Neural progenitor cell (in vitro differentiated cells): ENCODE measurements at regions not wholly inside any gene's neighbourhood (a gene's known extent, or its start where the extent isn't known, plus 50 kb on each side); places are given as distances from the start of the nearest gene placed in this dataset.
A peak's percentile ranks its signal among the peaks of the same experiment; 100 is the strongest.

Experiments
- DNase-seq: peaks from one replicate; pipeline ENCODE4 v3.0.0-alpha.2; 2016; ENCODE audit warnings: low spot score
- H2AFZ ChIP-seq: fragments of 200-600 bp; sonication (generic); replicated peaks from 2 replicates; pipeline ENCODE4 v1.6.1; 2016; ENCODE audit warnings: antibody characterized with exemption
- H3F3A ChIP-seq: fragments of 200-600 bp; sonication (generic); 2 replicates; pipeline ENCODE4 v1.6.1; 2016; ENCODE audit warnings: antibody characterized with exemption, low read depth
- H3K27ac ChIP-seq: fragments of 200-600 bp; sonication (generic); 2 replicates; pipeline ENCODE4 v1.5.1; 2016; ENCODE audit warnings: mild to moderate bottlenecking
- H3K27me3 ChIP-seq: fragments of 200-600 bp; sonication (generic); 2 replicates; pipeline ENCODE4 v1.6.1; 2016; ENCODE audit warnings: mild to moderate bottlenecking, moderate library complexity
- H3K36me3 ChIP-seq: fragments of 200-600 bp; sonication (generic); 2 replicates; pipeline ENCODE4 v1.5.1; 2016
- H3K4me1 ChIP-seq: fragments of 200-600 bp; sonication (generic); 2 replicates; pipeline ENCODE4 v1.6.1; 2016; ENCODE audit warnings: mixed run types
- H3K4me2 ChIP-seq: fragments of 200-600 bp; sonication (generic); 2 replicates; pipeline ENCODE4 v1.6.1; 2016
- H3K4me3 ChIP-seq: fragments of 200-600 bp; sonication (generic); 2 replicates; pipeline ENCODE4 v1.5.1; 2016
- H3K79me2 ChIP-seq: fragments of 200-600 bp; sonication (generic); 2 replicates; pipeline ENCODE4 v1.6.1; 2016; ENCODE audit warnings: low read depth
- H3K9ac ChIP-seq: fragments of 200-600 bp; sonication (generic); 2 replicates; pipeline ENCODE4 v1.6.1; 2016
- H3K9me3 ChIP-seq: fragments of 200-600 bp; sonication (generic); 2 replicates; pipeline ENCODE4 v1.5.1; 2016; ENCODE audit warnings: low read depth
- H4K20me1 ChIP-seq: fragments of 200-600 bp; sonication (generic); 2 replicates; pipeline ENCODE4 v1.6.1; 2016; ENCODE audit warnings: low read depth
- H3K27ac Mint-ChIP-seq: 3 replicates; pipeline ENCODE4 v1.8.0; 2021; ENCODE audit warnings: mixed read lengths
- H3K27me3 Mint-ChIP-seq: 2 replicates; pipeline ENCODE4 v1.8.0; 2022; ENCODE audit warnings: low read depth, mild to moderate bottlenecking, inconsistent platforms, moderate library complexity, mixed read lengths; ENCODE audit not compliant: insufficient read depth
- H3K36me3 Mint-ChIP-seq: 3 replicates; pipeline ENCODE4 v1.8.0; 2021; ENCODE audit warnings: mixed read lengths
- H3K4me1 Mint-ChIP-seq: 3 replicates; pipeline ENCODE4 v1.8.0; 2021; ENCODE audit warnings: mixed read lengths
- H3K4me3 Mint-ChIP-seq: 3 replicates; pipeline ENCODE4 v1.8.0; 2021; ENCODE audit warnings: mild to moderate bottlenecking, moderate library complexity, mixed read lengths
- H3K9me3 Mint-ChIP-seq: 3 replicates; pipeline ENCODE4 v1.8.0; 2020; ENCODE audit warnings: mixed read lengths
- EZH2 ChIP-seq: fragments of 200-600 bp; sonication (generic); IDR thresholded peaks from 2 replicates; pipeline ENCODE4 v1.6.1; 2017; ENCODE audit warnings: antibody characterized with exemption, mild to moderate bottlenecking, moderate library complexity
- EZH2phosphoT487 ChIP-seq: fragments of 200-600 bp; sonication (generic); IDR thresholded peaks from 2 replicates; pipeline ENCODE4 v1.6.1; 2017; ENCODE audit warnings: antibody characterized with exemption
- TF ChIP-seq, protein P1 (sequence below): fragments of 200-600 bp; sonication (generic); IDR thresholded peaks from 2 replicates; pipeline ENCODE4 v1.5.1; 2017; ENCODE audit warnings: antibody characterized with exemption, mild to moderate bottlenecking

DNA sequence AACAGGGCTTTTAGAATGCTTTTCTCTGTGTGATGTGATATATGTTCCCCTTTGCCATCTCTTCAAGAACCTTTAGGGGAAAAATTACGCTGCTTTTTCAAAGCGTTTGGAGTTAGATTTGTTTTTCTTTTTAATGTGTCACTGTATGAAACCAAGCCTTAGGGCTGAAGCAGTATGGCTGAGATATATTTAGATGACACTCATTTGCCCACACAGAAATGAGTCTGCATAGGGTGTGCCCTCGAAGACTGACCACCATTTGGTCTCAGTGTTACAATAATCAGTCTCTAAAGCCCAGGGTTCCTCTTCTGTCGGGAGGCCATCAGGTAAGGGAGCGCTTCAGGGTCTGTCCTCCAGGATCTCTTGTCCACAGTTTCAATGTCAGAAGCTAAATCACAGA, 213.0 kb upstream of the NCAM1 start:
- no peak overlapping the region for H2AFZ ChIP-seq
- no peaks in the 10 kb centered on the region for H3K9me3 Mint-ChIP-seq
- no peaks in the 10 kb centered on the region for H3K9me3 ChIP-seq
- no peak for TF ChIP-seq EZH2
- no peak for TF ChIP-seq EZH2phosphoT487
- TF ChIP-seq, protein P1, sequence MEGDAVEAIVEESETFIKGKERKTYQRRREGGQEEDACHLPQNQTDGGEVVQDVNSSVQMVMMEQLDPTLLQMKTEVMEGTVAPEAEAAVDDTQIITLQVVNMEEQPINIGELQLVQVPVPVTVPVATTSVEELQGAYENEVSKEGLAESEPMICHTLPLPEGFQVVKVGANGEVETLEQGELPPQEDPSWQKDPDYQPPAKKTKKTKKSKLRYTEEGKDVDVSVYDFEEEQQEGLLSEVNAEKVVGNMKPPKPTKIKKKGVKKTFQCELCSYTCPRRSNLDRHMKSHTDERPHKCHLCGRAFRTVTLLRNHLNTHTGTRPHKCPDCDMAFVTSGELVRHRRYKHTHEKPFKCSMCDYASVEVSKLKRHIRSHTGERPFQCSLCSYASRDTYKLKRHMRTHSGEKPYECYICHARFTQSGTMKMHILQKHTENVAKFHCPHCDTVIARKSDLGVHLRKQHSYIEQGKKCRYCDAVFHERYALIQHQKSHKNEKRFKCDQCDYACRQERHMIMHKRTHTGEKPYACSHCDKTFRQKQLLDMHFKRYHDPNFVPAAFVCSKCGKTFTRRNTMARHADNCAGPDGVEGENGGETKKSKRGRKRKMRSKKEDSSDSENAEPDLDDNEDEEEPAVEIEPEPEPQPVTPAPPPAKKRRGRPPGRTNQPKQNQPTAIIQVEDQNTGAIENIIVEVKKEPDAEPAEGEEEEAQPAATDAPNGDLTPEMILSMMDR = no peak
- H3K36me3 Mint-ChIP-seq = no peaks in the 10 kb centered on the region
- no peak overlapping the region for H3K9ac ChIP-seq
- H3K4me1 ChIP-seq = no peaks in the 10 kb centered on the region
- H3K27me3 Mint-ChIP-seq = peaks cover 8% of the 10 kb centered on the region
- H3K4me1 Mint-ChIP-seq = peaks cover 28% of the 10 kb centered on the region
- H3K27me3 ChIP-seq = no peaks in the 10 kb centered on the region
- no peaks in the 10 kb centered on the region for H3K79me2 ChIP-seq
- H3K4me3 ChIP-seq = no peak overlapping the region
- H3K36me3 ChIP-seq = no peaks in the 10 kb centered on the region
- H3K27ac ChIP-seq = no peak overlapping the region
- no peak overlapping the region for H3K4me3 Mint-ChIP-seq
- DNase-seq = no peak
- H3K4me2 ChIP-seq = no peak overlapping the region
- peak overlapping the region; percentile 90 for H3K27ac Mint-ChIP-seq
- no peaks in the 10 kb centered on the region for H3F3A ChIP-seq
- no peaks in the 10 kb centered on the region for H4K20me1 ChIP-seq

DNA sequence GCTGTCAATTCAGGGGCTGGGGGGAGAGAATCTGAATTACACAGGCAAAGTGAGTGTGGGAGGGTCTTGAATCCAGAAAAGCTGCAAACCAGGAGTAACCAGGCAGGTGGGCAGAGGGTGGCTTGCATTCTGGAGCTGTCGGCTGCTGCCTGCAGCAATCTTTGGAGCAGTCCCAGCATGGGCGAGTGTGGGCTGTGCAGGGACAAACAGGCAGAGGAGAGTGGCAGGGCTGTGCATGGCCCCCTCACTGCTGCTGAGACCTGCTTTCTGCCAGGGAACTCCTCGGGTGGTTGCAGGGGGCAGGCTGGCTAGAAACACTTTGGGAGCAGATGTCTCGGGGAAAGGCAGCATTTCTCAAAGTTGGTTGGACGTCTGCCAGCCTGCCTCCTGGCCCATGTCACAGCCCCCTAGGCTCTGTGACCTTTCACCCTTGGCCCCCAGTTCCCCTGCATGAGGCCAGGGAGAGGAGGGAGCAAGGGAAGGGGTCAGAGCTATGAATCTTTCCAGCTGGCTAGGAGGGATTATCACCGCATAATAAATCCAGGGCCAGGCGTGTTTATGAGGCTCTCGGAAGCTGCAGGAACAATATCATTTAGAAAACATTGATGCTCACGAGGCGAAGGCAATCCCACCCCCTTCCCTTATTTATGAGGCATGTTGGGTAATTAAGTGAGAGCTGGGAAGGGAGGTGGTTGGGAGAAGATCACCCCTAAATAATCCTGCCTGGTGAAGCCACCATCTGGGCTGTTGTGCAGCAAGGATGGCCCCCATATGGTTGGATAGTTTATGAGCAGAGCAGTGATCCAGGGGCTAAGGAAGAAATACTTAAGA, 212.3 kb upstream of the NCAM1 start:
- peaks cover 28% of the 10 kb centered on the region for H3K4me1 Mint-ChIP-seq
- H2AFZ ChIP-seq = no peak overlapping the region
- H3K36me3 Mint-ChIP-seq = no peaks in the 10 kb centered on the region
- no peak overlapping the region for H3K4me2 ChIP-seq
- H3K4me1 ChIP-seq = no peaks in the 10 kb centered on the region
- H3K27me3 Mint-ChIP-seq = peaks cover 10% of the 10 kb centered on the region
- H3K9me3 Mint-ChIP-seq = no peaks in the 10 kb centered on the region
- H3K27ac ChIP-seq = no peak overlapping the region
- no peaks in the 10 kb centered on the region for H3K27me3 ChIP-seq
- H4K20me1 ChIP-seq = no peaks in the 10 kb centered on the region
- peak overlapping the region; percentile 90 for H3K27ac Mint-ChIP-seq
- TF ChIP-seq, protein P1 = no peak
- TF ChIP-seq EZH2 (no peak), EZH2phosphoT487 (no peak)
- no peak for DNase-seq
- H3K9ac ChIP-seq = no peak overlapping the region
- no peak overlapping the region for H3K4me3 Mint-ChIP-seq
- H3K4me3 ChIP-seq = no peak overlapping the region
- no peaks in the 10 kb centered on the region for H3K36me3 ChIP-seq
- no peaks in the 10 kb centered on the region for H3K79me2 ChIP-seq
- no peaks in the 10 kb centered on the region for H3F3A ChIP-seq
- no peaks in the 10 kb centered on the region for H3K9me3 ChIP-seq

DNA sequence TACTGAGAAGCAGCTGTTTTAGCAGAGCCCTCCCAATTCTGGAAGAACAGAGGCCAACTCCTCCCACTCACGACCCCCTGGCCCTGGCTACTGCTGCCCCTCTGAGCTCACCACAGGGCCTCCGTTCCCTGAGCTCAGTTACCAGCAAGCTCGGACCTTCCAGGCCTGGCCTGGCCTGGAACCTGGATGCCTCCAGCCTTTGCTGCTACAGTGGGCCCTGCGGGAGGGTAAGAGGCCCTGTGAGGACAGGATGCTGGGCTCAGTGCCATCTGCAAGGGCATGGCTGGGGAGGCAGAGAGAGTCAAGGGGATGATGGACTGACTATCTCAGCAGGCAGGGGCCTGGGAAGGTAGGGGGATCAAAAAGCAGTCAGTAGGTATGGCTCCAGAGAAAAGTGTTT, 209.9 kb upstream of the NCAM1 start:
- H3K36me3 Mint-ChIP-seq = no peaks in the 10 kb centered on the region
- no peaks in the 10 kb centered on the region for H3K9me3 Mint-ChIP-seq
- H3K4me3 Mint-ChIP-seq = no peak overlapping the region
- Histone ChIP-seq H3F3A (no peaks in the 10 kb centered on the region), H4K20me1 (no peaks in the 10 kb centered on the region), H3K36me3 (no peaks in the 10 kb centered on the region), H3K4me2 (no peak overlapping the region), H2AFZ (no peak overlapping the region), H3K9ac (no peak overlapping the region), H3K4me1 (no peaks in the 10 kb centered on the region), H3K9me3 (no peaks in the 10 kb centered on the region), H3K27me3 (no peaks in the 10 kb centered on the region), H3K27ac (no peak overlapping the region), H3K79me2 (no peaks in the 10 kb centered on the region), H3K4me3 (no peak overlapping the region)
- no peak overlapping the region for H3K27ac Mint-ChIP-seq
- peaks cover 28% of the 10 kb centered on the region for H3K4me1 Mint-ChIP-seq
- TF ChIP-seq, protein P1 = no peak
- TF ChIP-seq EZH2 (no peak), EZH2phosphoT487 (no peak)
- peaks cover 10% of the 10 kb centered on the region for H3K27me3 Mint-ChIP-seq
- DNase-seq = no peak
